ENCODE measurements at regions not wholly inside any gene's neighbourhood (a gene's known extent, or its start where the extent isn't known, plus 50 kb on each side); places are given as distances from the start of the nearest gene placed in this dataset.
A peak's percentile ranks its signal among the peaks of the same experiment; 100 is the strongest.
"Not testable (repeated sequence)": the region's sequence is repeated elsewhere in the genome, so short reads cannot be mapped to it uniquely, and the experiment has no call there.

DNA sequence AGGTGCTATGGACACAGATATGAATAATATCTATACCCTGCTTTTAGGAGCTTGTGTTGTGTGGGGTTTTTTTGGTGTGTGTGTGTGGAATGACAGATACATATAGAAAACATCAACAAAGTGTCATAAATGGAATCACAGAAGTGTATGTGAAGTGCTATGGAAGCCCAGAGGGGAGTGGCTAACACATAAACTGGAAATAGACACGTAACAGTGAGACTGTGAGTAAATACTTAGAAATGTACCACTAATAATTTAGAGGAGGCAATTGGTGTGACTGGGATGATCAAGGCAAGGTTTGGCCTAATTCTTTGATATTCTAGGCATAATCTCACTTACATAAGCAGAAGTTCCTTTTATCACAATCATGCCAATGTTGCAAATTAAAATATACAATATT lies 169.3 kb upstream of the TENM4 start:
- no peak for DNase-seq
- intact Hi-C loops (cut with DNase I), result no loop called here

DNA sequence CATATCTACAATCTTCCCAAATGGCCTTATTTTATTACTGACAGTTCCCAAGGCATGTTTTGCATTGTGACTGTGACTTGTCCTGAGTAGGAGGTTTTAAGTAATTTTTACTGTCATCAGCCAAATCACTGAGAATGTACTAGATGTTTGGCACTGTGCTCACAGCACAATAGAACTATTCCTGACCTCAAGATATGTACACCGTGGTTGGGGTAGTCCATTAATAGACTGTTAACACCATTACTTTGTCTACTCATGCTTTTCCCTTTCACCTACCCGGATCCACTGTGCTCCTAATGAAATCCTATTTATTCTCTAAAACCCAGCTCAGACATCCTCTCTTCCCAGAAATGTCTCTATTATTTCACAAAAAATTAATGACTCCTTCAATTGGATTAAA lies 168.7 kb upstream of the TENM4 start:
- intact Hi-C loops (cut with DNase I), result no loop called here
- peak in 10 of 42 donors; percentile 3 to 43 (median 17) for DNase-seq

DNA sequence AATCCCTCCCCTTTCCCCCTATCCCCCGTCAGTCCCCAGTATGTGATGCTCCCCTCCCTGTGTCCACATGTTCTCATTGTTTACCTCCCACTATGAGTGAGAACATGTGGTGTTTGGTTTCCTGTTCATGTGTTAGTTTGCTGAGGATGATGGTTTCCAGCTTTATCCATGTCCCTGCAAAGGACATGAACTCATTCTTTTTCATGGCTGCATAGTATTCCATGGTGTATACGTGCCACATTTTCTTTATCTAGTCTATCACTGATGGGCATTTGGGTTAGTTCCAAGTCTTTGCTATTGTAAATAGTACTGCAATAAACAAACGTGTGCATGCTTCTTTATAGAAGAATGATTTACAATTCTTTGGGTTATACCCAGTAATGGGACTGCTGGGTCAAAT lies 165.6 kb upstream of the TENM4 start:
- intact Hi-C loops (cut with DNase I); DNase-seq: not testable (repeated sequence)

DNA sequence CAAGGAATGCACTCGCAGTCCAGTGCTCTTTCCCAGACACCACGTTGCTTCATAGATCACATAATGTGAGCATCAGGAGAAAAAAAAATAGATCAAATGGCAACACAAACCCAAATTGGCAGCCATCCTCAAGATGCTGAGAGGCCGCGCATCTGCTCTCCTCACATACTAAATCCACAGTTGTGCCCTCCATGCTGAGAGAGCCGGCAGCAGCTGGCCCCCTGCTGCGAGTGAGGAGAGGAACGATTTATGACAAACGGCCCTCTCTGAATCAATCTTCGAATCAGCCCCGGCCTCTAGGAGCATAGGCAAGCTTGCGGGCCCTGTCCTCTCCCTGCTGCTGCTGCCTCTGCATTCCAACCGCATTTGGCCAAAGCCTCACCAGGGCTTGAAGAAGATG lies 159.9 kb upstream of the TENM4 start:
- no peak for DNase-seq
- intact Hi-C loops (cut with DNase I), result no loop called here

DNA sequence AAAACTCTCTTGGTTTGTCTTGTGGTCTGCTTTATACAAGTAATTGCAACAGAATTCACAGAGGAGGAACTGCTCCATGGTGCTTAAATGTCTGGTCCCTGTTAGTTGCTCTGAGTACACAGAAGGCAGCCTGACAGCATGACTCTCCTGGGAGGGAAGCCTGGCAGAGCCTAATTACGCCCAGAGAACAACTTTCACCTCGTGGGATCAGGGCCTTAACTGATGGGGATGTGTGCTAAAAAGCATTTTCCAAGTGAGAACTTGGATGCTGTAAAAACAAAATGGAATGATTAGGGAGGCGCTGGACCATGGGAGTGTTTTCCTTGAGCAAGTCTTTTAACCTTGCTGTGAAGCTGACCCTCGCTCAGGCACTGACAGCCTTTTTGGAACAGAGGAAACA lies 154.0 kb upstream of the TENM4 start:
- no peak for DNase-seq

DNA sequence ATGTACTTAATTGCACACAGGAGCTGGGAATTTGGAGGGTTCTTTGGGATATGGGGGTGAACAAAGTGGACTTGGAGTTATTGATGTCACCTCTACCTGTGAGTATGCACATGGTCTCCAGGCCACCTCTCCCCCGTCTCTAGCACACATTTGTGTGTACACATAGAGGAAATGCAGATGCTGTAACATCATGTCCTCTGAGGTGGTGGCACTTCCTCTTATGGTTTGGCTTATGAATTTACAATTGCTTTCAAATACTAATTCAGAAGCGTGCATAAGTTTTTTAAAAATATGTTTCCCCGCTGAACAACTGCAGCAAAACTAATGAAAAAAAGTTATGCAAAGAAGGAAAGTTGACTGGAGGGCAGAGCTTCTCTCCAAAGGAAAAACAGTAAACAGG lies 152.0 kb upstream of the TENM4 start:
- no peak for DNase-seq
- intact Hi-C loops (cut with DNase I), result no loop called here

More for the DNA sequence above, 154.0 kb upstream of the TENM4 start:
- intact Hi-C loops (cut with DNase I), result no loop called here

DNA sequence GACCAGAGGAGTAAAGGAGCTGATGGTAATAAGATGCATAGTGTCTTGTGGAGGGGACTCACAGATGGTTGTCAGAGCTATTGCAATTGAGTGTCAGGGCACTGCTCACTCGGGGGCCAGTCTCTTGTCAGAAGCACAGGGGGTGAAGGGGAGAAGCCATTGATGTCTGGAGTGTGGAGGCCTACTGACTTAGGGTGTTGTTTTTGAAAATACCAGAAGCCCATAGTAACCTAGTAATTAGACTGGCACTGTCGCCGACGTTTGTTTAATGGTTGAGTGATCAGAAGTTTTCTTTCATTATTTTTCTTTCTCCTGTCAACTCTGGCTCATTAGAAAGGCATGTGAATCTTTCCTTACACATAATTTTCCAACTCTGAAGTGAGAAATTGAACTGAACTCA lies 151.6 kb upstream of the TENM4 start:
- no peak for DNase-seq
- intact Hi-C loops (cut with DNase I), result no loop called here

DNA sequence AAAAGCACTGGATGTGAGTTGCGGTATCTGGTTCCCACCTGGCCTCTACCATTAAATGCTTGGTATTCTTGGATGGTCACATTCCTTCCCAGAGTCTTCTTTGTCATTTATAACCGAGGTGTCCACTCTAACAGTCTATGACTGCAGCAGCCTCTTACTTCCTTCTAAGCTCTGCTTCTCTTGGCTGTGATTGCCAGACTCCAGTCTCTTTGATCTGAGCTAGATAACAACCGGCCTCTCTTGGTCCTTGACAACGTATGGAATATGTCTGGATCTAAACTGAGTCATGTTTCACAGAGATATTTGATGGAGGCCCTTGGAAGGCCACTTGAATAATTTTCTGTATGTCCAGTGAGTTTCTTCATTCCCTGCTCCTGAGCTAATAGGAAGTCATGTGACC lies 141.6 kb upstream of the TENM4 start:
- no peak for DNase-seq
- intact Hi-C loops (cut with DNase I), result no loop called here

DNA sequence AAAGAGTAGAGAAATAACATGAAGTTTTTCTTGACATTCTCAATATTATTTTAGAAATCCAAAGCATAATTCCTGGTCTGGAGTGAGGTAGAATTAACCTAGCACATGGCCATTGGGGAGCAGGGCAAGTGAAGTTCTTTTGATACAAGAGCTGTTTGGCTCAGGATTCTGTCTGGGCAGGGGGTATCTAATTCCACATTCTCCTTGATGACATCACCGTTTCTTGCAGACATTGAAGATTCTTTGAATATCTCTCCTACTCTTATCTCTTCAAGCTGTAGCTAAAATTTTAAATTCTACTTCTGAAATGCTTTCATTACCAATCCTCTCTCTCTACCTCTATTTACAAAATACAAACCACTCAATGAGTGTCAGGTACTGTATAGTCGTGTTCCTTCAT lies 138.2 kb upstream of the TENM4 start:
- no peak for DNase-seq
- intact Hi-C loops (cut with DNase I), result no loop called here

DNA sequence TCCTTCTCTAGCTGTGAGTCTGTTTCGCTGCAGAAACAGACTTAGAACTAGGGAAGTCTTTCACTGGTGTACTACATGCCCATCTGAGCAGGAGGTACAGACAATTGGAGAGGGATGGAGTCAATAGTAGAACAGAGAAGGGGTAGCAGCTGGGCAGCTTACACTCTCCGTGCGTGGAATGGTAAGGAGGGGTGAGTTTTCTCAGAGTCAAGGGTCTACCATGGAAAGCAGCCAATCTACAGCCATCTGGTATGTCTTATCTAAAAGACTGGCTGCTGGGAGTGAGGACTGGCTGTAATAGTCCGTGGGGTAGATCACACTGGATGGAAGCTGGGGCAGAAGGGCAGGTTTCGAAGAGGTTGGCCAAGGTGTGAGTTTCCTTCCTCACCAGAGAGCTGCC lies 137.3 kb upstream of the TENM4 start:
- intact Hi-C loops (cut with DNase I), result no loop called here
- no peak for DNase-seq

DNA sequence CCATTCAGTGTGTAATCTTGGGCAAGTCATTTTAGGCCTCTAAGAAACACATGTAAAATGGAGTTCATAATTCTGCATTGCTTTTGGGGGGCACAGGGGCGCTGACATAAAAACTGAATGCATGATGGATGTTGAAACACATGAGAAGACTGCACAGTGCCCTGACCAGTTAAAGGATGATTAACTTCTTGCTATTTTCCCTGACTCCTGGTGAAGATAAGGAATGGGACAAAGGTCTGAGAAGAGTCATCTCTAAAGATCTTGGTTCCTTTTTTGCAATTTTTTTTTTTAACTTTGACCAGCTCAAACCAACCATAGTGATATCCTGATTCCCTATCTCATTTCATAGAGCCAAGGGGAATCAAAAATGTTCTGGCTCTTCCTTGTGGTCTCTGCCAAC lies 134.9 kb upstream of the TENM4 start:
- intact Hi-C loops (cut with DNase I), result no loop called here

DNA sequence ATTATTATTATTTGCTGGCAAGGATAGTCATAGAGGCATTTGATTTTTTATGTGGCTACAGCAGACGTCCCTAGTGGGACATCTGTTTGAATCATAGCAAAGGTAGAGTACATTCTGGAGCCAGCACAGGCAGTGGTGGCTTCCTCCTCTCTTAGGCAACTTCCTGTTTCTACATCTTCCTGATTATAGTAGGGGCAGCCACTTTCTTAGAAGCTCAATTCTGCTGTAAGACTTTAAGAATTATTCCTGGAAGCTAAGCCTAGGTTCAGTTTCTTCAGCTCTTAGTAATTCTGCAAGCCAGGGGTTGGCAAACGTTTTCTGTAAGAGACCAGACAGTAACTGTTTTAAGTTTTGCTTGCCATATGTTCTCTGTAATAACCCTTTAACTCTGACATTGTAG lies 129.3 kb upstream of the TENM4 start:
- no peak for DNase-seq
- intact Hi-C loops (cut with DNase I), result no loop called here

More for the DNA sequence above, 134.9 kb upstream of the TENM4 start:
- no peak for DNase-seq

DNA sequence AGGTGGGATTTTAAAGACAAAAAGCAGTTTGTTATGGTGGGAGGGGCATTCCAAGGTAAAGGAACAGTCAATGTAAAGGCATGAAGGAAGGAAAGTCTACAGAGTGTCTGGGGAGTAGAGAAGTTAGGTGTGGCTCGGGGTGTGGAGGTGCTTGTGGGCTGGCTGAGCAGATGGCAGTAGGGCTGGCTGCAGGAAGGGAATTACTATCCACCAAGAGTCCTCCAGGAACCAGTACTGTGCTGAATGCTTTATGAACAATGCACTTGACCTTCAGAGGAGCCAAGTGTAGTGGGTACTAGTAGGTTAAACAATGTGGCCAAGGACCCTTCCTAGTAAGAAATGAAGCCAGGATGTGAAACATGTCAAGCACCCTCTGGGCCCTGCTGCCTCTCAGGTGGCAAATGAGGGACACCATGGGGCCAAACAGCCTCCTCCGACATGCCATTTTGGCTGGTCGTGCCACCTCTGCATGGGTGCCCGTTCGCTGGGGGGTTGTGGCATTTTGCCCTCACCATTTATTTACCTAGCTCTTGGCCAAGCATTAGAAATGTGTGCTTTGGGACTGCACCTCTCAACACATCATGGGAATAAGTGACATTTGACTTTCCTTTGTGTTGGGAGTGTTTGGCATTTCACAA lies 123.6 kb upstream of the TENM4 start:
- intact Hi-C loops (cut with DNase I), result no loop called here
- no peak for DNase-seq

DNA sequence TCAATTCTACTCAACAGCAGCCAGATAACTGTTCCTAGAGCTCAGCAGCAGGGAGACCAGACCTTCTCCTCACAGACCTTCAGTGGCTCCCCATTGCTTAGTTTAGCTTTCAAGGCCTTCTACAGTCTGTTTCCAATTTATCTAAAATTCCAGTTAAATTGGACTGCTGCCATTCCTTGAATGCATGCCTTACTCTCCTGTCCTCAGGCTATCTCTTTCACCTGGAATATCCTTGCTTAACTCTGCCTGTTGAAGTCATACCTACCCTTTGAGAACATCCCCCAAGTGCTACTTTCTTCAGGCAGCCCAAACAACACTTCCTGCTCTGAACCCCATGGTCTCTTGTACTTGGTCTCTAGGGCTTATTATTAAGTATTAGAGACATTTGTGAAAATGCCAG lies 120.7 kb upstream of the TENM4 start:
- DNase-seq, result no peak
- intact Hi-C loops (cut with DNase I), result no loop called here

DNA sequence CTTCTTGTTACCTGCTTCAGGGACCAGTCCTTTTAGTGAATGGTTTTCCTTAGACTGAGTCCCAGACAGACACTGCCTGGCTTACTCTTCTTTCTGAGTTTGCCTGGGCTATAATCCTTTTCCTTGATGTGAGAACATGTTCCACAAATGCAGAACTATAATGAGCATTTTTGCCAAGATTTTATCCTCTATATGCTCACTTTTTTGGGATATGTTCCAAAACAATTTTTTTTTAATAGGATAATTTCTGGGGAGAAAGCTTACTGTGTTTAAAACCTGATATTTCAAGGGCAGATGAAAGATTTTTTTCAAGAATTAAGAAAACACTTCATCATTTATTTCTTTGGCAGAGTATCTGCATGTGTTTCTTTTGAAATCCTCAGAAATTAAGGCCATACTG lies 110.0 kb upstream of the TENM4 start:
- DNase-seq, result no peak
- intact Hi-C loops (cut with DNase I), result no loop called here

DNA sequence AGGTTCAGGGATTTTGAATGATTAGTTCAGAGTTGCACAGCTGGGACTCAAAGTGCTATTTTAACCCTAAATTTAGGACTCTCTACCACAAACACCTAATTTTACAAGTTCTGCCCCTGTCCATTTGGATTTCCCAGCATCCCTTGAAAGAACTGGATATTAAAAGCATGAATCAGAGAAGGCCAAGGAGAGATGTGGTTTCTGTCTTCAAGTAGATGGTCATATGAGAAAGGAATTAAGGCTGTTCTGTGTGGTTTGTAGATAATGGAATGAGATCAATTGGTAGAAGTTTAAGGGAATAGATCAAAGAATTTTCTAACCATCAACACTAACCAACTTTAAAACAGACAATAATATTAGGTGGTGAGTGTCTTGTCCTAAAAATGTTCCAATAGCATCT lies 106.4 kb upstream of the TENM4 start:
- DNase-seq, result no peak
- intact Hi-C loops (cut with DNase I), result no loop called here

DNA sequence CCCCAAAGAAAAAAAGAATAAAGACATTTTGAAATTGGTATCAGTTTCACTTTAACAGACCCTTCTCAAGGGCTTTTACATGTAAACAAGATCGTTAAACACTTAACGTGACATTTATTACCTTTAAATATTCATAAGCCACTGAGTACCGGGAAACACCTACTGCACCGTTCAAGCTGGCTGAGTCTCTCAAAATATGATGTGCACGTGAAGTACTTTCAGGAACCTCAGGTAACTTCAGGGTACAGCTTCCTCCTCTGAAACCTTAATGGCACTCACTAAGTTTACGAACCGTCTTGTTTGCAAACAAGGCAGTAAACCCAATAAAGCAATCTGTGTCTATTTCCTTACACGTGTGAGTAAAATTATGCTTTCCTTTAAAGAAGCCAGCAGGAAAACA lies 105.5 kb upstream of the TENM4 start:
- DNase-seq, result no peak
- intact Hi-C loops (cut with DNase I), result no loop called here

DNA sequence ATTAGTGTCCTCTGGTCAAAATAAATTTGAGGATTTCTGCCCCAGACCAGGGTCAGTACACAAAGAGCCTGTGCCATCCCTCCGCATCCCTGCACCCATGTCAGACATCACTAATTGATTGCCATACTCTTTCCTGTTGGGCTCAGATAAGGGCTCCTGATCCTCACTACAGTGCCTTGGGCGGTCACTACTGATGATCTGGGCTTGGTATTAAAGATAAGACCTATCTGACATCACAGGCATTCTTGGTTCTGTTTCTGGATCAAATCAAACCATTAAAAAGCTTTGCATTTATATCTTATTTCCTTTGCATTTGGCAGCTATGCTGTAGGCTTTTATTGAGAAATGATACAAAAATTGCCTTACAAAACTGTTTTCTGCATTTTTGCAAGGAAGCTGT lies 103.5 kb upstream of the TENM4 start:
- intact Hi-C loops (cut with DNase I), result no loop called here
- no peak for DNase-seq

DNA sequence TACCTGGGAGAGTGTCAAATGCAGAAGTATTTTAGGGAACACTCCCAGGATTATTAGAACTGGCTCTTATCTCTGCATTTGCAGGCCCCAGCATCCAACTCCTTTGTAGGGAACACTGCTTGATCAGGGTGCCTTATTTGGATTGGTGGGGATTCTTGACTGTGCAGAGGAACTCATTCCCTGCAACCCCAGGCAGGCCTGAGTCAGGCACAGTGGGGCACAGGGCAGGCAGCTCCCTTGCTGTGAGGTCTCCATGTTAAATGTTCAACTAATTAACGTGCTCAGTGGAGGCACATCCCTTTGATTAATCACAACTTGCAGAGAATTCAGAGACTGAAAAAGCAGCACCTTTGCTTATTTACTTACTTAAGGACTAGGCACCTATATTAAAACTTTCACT lies 102.3 kb upstream of the TENM4 start:
- intact Hi-C loops (cut with DNase I), result no loop called here
- no peak for DNase-seq

DNA sequence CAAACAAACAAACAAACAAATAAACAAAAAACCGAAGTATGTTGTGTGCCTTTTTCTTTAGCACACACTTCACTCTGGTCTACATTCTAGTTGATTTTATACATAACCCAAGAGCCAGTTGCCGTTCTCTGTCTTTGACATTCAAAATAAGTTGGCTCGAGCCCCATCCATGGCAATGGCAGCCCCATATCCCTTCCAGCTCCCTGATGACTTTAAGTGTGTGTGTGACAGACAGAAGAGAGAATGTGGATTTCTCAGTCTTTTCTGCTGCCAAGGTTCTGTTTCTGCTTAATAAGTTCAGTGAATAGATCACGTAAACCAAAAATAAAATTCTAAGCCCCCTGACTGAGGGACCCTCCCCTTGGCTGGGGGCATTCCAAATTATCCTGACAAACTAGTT lies 100.6 kb upstream of the TENM4 start:
- intact Hi-C loops (cut with DNase I), result no loop called here
- no peak for DNase-seq

DNA sequence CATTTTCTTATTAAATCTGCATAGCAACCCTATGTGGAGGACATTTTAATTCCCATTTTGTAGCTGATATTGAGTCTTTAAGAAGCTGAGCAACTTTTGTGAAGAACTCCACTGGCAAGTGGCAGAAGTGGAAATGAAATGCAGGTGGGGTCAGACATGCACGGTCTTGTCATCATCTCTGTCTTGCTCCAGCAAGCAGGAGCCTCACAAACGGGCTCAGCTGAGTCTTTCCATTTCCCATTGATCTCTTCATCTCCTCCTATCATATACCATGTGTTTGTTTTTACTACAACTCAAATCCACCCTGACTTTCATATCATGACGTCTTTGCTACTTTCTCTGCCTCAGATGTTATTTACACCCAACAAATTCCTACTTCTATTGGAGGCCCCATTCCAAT lies 97.9 kb upstream of the TENM4 start:
- intact Hi-C loops (cut with DNase I), result no loop called here
- DNase-seq, result no peak

Data from head of caudate nucleus (tissue), 42 donors.